NCI-H1694 (cell line): ENCODE measurements at regions not wholly inside any gene's neighbourhood (a gene's known extent, or its start where the extent isn't known, plus 50 kb on each side); places are given as distances from the start of the nearest gene placed in this dataset.
"Not testable (repeated sequence)": the region's sequence is repeated elsewhere in the genome, so short reads cannot be mapped to it uniquely, and the experiment has no call there.

Experiments used
- DNase-seq: peaks from one replicate; lab custom pipeline; 2025; lab: John Stamatoyannopoulos, UW

- no peak for DNase-seq
Observed at GRCh38 chr12:83470749-83471148, 784.0 kb downstream of the TMTC2 start.

- DNase-seq: no peak
Observed at GRCh38 chr12:83468988-83469908, 782.5 kb downstream of the TMTC2 start.

DNA sequence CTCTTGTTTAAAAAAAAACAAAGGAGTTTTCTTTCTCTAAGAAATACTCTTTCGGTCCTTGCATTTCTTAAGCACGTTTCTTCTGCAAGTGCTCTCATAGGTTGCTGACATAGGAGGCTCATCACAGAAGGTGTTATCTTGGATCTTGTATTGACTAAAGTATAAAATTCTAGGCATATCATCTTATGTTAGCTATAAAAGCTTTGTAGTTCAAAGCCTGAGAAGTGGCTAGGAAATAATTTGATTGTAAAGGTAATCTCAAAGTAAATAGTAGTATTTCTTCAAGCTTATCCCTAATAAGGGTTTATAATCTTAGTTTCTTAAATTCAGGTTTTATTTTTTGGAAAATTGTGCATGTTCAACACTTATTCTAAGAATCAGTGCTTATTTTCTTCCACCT, 778.9 kb downstream of the TMTC2 start:
- DNase-seq: no peak

DNA sequence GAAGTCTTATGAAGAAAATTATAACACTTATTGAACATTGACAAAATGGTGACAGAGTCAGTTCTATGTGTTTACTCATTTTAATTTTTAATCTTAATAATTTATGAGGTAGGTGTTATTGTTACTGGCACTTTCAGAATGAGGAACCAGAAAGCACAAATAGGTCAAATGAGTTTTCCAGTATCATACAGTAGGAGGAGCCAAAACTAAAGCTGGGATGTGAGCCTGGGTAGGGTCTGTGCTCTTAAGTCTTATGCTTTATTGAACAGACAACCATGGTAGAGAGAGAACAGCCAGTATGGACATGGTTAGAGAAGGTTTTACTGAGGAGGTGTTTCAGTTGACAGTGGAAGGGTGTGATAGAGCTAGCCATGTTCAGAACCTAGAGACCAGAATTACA, 775.7 kb downstream of the TMTC2 start:
- DNase-seq: no peak

- DNase-seq: no peak
Observed at GRCh38 chr12:83461336-83461935, 774.7 kb downstream of the TMTC2 start.

DNA sequence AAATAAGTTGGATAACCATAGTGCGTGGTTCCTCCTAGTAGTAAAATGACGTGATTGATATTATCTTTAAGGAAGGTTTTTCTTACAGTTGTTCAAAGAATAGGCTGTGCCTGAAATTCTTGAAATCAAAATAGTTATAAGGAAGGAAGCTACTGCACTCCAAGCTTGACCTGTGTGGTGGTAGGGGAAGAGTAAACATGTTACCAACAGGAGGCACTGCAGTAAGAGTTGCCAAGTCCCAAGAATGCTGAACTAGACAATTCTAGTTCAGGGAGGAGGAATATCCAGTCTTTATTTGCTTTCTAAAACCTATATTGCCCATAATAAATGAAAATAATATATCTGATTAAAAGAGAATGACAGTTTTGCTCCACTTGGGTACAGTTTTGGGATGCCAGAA, 764.5 kb downstream of the TMTC2 start:
- no peak for DNase-seq

GRCh38 chr12:83434600-83434999, 747.9 kb downstream of the TMTC2 start:
- DNase-seq: no peak

GRCh38 chr12:83432176-83432719, 745.5 kb downstream of the TMTC2 start:
- DNase-seq: no peak

DNA sequence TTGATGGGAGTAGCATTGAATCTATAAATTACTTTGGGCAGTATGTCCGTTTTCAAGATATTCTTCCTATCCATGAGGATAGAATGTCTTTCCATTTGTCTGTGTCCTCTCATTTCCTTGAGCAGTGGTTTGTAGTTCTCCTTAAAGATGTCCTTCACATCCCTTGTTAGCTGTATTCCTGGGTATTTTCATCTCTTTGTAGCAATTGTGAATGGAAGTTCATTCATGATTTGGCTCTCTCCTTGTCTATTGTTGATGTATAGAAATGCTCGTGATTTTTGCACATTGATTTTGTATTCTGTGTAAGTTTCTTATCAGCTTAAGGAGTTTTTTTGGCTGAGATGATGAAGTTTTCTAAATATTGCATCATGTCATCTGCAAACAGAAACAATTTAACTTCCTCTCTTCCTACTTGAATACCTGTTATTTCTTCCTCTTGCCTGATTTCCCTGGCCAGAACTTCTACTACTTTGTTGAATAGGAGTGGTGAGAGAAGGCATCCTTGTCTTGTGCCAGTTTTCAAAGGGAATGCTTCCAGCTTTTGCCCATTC, 741.0 kb downstream of the TMTC2 start:
- DNase-seq: not testable (repeated sequence)

GRCh38 chr12:83414981-83415380, 728.3 kb downstream of the TMTC2 start:
- no peak for DNase-seq

DNA sequence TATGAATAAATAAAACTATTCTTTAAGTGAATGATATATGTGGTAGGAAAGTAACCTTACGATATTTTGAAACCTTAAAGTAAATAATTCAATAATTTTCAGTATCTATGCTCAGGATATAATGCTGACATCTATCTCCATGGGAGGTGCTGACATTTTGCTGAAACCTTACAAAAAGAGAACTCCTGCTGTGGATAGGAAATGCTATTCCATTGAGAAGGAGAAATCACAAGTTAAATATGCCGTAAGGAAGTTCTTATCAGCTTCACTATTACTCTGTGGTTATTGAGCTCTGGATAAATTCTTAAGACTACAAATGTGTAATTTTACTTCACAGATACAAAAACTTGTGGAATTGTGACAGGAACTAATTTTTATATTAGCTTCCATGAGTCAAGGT, 722.1 kb downstream of the TMTC2 start:
- no peak for DNase-seq

- no peak for DNase-seq
Observed at GRCh38 chr12:83408146-83408545, 721.4 kb downstream of the TMTC2 start.

- no peak for DNase-seq
Observed at GRCh38 chr12:83404521-83404920, 717.8 kb downstream of the TMTC2 start.

- no peak for DNase-seq
Observed at GRCh38 chr12:83390186-83390585, 703.5 kb downstream of the TMTC2 start.

DNA sequence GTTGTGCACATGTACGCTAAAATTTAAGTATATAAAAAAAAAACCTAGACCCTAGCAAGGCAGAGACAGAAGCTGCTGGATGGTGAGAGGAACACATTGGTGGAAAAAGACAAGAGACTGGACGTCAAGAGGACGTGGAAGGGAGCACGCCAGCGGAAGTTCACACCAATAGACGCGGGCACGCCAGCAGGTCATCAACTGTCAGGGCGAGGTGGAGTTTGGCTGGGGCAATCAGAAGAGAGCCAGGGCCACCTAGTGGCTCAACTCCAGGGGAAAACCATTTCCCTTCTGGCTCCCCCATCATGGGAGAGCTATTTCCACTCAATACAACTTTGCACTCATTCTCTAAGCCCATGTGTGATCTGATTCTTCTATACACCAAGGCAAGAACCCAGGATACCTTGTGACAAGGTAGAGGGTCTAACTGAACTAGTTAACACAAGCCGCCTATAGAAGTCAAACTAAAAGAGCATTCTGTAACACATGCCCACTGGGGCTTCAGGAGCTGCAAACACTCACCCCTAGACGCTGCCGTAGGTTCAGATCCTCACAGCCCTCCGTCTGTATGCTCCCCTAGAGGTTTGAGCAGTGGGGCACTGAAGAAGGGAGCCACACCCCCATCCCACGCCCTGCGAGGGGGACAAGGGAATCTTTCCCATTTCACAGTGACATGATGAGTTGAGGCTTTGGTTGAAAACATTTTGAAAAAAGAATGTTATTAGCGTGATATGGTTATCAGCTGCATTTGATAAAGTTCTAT, 702.7 kb downstream of the TMTC2 start:
- no peak for DNase-seq

- DNase-seq: no peak
Observed at GRCh38 chr12:83388551-83388950, 701.8 kb downstream of the TMTC2 start.

DNA sequence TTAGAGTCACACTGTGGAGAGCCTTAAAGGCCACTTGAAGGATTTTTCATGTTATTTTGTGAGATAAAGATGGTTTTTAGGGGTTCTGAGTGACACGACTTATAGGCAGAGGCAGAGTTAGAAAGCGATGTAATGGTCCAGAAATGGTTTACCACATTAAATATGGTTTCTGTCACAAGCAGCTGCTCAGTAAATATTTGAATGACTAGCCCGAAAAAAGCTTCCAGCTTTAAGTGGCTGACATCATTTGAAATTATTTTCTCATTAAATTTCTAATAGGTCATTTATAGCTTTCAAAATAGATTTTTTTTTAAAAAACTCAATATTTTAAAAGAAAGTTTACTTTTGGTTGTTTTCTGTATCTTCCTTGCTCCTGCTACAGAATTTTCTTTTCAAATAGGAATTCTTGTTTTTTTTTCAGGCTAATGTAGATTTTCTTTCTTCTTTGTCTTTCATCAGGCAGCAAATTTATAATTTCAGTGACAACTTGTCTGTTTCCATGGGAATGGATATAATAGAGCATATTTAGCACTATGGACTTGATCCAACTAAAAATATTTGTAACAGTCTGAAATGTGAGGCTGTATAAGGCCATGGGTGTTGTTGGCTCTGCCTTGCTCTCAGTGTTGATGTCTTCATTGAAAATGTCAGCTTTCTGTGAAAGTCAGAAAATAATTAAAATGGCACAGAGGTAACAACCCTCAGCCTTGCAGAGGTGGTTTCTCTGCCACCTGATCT, 700.0 kb downstream of the TMTC2 start:
- DNase-seq: no peak

DNA sequence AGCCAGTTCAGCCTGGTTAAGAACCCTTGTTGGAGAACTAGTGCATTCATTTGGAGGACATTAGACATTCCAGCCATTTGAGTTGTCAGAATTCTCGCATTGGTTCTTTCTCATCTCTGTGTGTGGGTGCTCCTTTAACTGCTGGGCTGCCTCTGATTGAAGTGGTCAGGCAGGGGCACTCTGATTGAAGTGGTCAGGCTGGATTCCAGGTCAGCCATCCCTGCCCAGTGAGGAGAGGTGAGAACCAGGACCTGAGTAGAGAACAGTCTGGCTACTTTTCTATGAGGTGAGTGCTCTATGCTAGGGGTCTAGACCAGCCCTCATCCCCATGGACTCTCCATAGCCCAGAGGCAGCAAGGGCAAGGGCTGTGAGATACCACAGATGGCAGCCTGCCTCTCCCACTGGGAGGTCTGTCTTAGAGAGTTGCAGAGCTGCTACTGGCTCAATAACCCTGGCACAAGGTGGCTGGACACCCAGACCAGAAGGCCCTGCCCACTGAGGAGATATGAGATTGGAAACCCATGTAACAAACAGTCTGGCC, 691.6 kb downstream of the TMTC2 start:
- DNase-seq: no peak

DNA sequence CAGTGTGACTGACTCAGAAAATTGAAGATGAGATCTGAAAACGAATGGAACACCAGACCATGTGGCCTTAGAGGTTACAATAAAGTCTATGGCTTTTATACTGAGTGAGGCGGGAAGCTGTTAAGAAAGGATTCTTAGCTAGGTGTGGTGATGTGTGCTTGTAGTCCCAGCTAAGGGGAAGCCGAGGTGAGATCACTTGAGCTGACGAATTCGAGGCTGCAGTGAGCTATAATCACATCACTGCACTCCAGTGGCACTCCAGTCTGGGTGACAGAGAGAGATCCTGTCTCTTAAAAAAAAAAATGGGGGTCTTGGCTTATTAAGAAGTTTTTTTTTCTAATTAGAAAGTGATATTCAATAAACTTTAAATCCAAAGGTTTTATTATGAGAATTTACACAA, 678.6 kb downstream of the TMTC2 start:
- no peak for DNase-seq

DNA sequence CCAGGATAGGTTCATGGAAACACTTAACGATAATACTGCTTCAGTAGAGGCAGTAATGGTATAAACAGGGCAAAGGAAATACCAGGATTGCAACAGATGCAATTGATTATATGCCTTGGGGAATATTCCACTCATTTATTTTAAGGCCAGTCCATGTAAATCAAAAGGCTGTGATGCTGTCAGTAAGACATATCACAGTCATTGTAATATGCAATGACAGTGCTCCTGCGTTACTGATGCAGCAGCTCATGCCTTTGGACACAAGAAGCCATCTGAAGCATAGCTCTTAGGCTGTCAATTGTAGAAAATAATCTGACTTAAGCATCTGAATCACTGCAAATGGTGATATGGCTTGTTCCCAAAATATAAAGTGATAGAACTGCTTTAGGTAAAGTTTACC, 674.8 kb downstream of the TMTC2 start:
- DNase-seq: no peak

GRCh38 chr12:83361071-83361470, 674.4 kb downstream of the TMTC2 start:
- no peak for DNase-seq
